ENCODE measurements at regions not wholly inside any gene's neighbourhood (a gene's known extent, or its start where the extent isn't known, plus 50 kb on each side); places are given as distances from the start of the nearest gene placed in this dataset.

- no peak for TF ChIP-seq CTCF (conservative IDR thresholded peaks at IDR 0.05)
- no peak for TF ChIP-seq EZH2 (IDR thresholded peaks at IDR 0.05; ENCODE audit: low read depth)
Measured at GRCh38 chr9:117516676-117517632, 102.1 kb upstream of the ASTN2 start.
